Subcutaneous abdominal adipose tissue (tissue), 5 donors: ENCODE measurements at regions not wholly inside any gene's neighbourhood (a gene's known extent, or its start where the extent isn't known, plus 50 kb on each side); places are given as distances from the start of the nearest gene placed in this dataset.

ENCODE experiments used
- H3K27ac ChIP-seq: one replicate; pipeline ENCODE4 v1.7.0; 2013; ENCODE audit warnings: low read depth, mild to moderate bottlenecking, inconsistent platforms, low read length, moderate library complexity
- H3K27me3 ChIP-seq, 5 donors: one replicate each; pipeline ENCODE4 v1.7.0; 2013; ENCODE audit warnings: low read length in 5 of 5, inconsistent platforms in 1 of 5; ENCODE audit not compliant: control insufficient read depth in 5 of 5, insufficient read depth in 4 of 5
- H3K36me3 ChIP-seq, 5 donors: one replicate each; pipeline ENCODE4 v1.7.0; 2013; ENCODE audit warnings: low read length in 5 of 5; ENCODE audit not compliant: control insufficient read depth in 5 of 5, insufficient read depth in 5 of 5
- H3K4me1 ChIP-seq, 5 donors: one replicate each; pipeline ENCODE4 v1.7.0; 2013; ENCODE audit warnings: low read length in 5 of 5, mild to moderate bottlenecking in 3 of 5, moderate library complexity in 1 of 5; ENCODE audit not compliant: control insufficient read depth in 5 of 5, insufficient read depth in 5 of 5
- H3K4me3 ChIP-seq, 5 donors: one replicate each; pipeline ENCODE4 v1.7.0; 2013; ENCODE audit warnings: low read length in 5 of 5, low read depth in 1 of 5
- H3K9ac ChIP-seq, 5 donors: one replicate each; pipeline ENCODE4 v1.7.0; 2013; ENCODE audit warnings: low read length in 5 of 5, mild to moderate bottlenecking in 4 of 5, moderate library complexity in 3 of 5
- H3K9me3 ChIP-seq, 5 donors: one replicate each; pipeline ENCODE4 v1.7.0; 2013; ENCODE audit warnings: low read length in 5 of 5; ENCODE audit not compliant: control insufficient read depth in 5 of 5
- donor health status: healthy.
- donor health status: healthy.
- donor health status: healthy.
- donor health status: healthy.
- donor health status: healthy.

- Histone ChIP-seq H3K27me3 (peaks cover 0 to 2% (median 0%) of the 10 kb centered on the region in 5 donors), H3K4me1 (no peaks in the 10 kb centered on the region), H3K27ac (no peak overlapping the region), H3K36me3 (no peaks in the 10 kb centered on the region), H3K9ac (no peak overlapping the region), H3K9me3 (no peaks in the 10 kb centered on the region), H3K4me3 (no peak overlapping the region)
Measured at GRCh38 chr10:117677890-117678500, 135.4 kb downstream of the EMX2 start.

GRCh38 chr10:117680601-117681000 is 138.1 kb downstream of the EMX2 start:
- H3K9ac ChIP-seq, result no peak overlapping the region
- H3K9me3 ChIP-seq, result no peaks in the 10 kb centered on the region
- H3K27me3 ChIP-seq, result peaks cover 0 to 2% (median 0%) of the 10 kb centered on the region in 5 donors
- H3K4me3 ChIP-seq, result no peak overlapping the region
- no peak overlapping the region for H3K27ac ChIP-seq
- H3K4me1 ChIP-seq, result peaks cover 5 to 16% (median 14%) of the 10 kb centered on the region in 5 donors
- no peaks in the 10 kb centered on the region for H3K36me3 ChIP-seq

- Histone ChIP-seq H3K27me3 (peaks cover 0 to 3% (median 0%) of the 10 kb centered on the region in 5 donors), H3K9me3 (no peaks in the 10 kb centered on the region), H3K9ac (no peak overlapping the region), H3K36me3 (no peaks in the 10 kb centered on the region), H3K4me3 (no peak overlapping the region), H3K27ac (no peak overlapping the region), H3K4me1 (peaks cover 5 to 16% (median 14%) of the 10 kb centered on the region in 5 donors)
Measured at GRCh38 chr10:117681104-117681503, 138.6 kb downstream of the EMX2 start.

GRCh38 chr10:117684046-117684610 is 141.6 kb downstream of the EMX2 start:
- peak overlapping the region in 1 of 5 donors; percentile 32 for H3K4me3 ChIP-seq
- H3K9me3 ChIP-seq, result no peaks in the 10 kb centered on the region
- no peaks in the 10 kb centered on the region for H3K36me3 ChIP-seq
- no peak overlapping the region for H3K27ac ChIP-seq
- H3K4me1 ChIP-seq, result peaks cover 5 to 16% (median 14%) of the 10 kb centered on the region in 5 donors
- peaks cover 0 to 3% (median 0%) of the 10 kb centered on the region in 5 donors for H3K27me3 ChIP-seq
- no peak overlapping the region for H3K9ac ChIP-seq

GRCh38 chr10:117684672-117685211 is 142.2 kb downstream of the EMX2 start:
- H3K9ac ChIP-seq, result no peak overlapping the region
- no peak overlapping the region for H3K27ac ChIP-seq
- H3K4me1 ChIP-seq, result peaks cover 5 to 16% (median 14%) of the 10 kb centered on the region in 5 donors
- peaks cover 0 to 3% (median 0%) of the 10 kb centered on the region in 5 donors for H3K27me3 ChIP-seq
- peak overlapping the region in 2 of 5 donors; percentile 24 to 32 for H3K4me3 ChIP-seq
- no peaks in the 10 kb centered on the region for H3K9me3 ChIP-seq
- H3K36me3 ChIP-seq, result no peaks in the 10 kb centered on the region

- H3K9me3 ChIP-seq, result no peaks in the 10 kb centered on the region
- H3K27ac ChIP-seq, result no peak overlapping the region
- H3K36me3 ChIP-seq, result no peaks in the 10 kb centered on the region
- H3K9ac ChIP-seq, result peak overlapping the region in 1 of 5 donors; percentile 16
- peaks cover 5 to 16% (median 14%) of the 10 kb centered on the region in 5 donors for H3K4me1 ChIP-seq
- H3K4me3 ChIP-seq, result peak overlapping the region in 1 of 5 donors; percentile 32
- H3K27me3 ChIP-seq, result peaks cover 0 to 3% (median 0%) of the 10 kb centered on the region in 5 donors
Measured at GRCh38 chr10:117685431-117685830, 142.9 kb downstream of the EMX2 start.

- H3K9ac ChIP-seq, result no peak overlapping the region
- no peaks in the 10 kb centered on the region for H3K36me3 ChIP-seq
- H3K27me3 ChIP-seq, result peaks cover 0 to 3% (median 0%) of the 10 kb centered on the region in 5 donors
- no peak overlapping the region for H3K27ac ChIP-seq
- no peaks in the 10 kb centered on the region for H3K9me3 ChIP-seq
- no peak overlapping the region for H3K4me3 ChIP-seq
- peaks cover 5 to 16% (median 14%) of the 10 kb centered on the region in 5 donors for H3K4me1 ChIP-seq
Measured at GRCh38 chr10:117686606-117687005, 144.1 kb downstream of the EMX2 start.

- Histone ChIP-seq H3K27ac (no peak overlapping the region), H3K36me3 (no peaks in the 10 kb centered on the region), H3K4me1 (peaks cover 5 to 16% (median 14%) of the 10 kb centered on the region in 5 donors), H3K4me3 (no peak overlapping the region), H3K9ac (no peak overlapping the region), H3K27me3 (peaks cover 0 to 3% (median 0%) of the 10 kb centered on the region in 5 donors), H3K9me3 (no peaks in the 10 kb centered on the region)
Measured at GRCh38 chr10:117688358-117688757, 145.8 kb downstream of the EMX2 start.

- no peak overlapping the region for H3K9ac ChIP-seq
- peaks cover 0 to 3% (median 0%) of the 10 kb centered on the region in 5 donors for H3K27me3 ChIP-seq
- H3K4me3 ChIP-seq, result no peak overlapping the region
- peaks cover 2 to 10% (median 9%) of the 10 kb centered on the region in 5 donors for H3K4me1 ChIP-seq
- H3K27ac ChIP-seq, result no peak overlapping the region
- H3K36me3 ChIP-seq, result no peaks in the 10 kb centered on the region
- no peaks in the 10 kb centered on the region for H3K9me3 ChIP-seq
Measured at GRCh38 chr10:117689566-117689965, 147.0 kb downstream of the EMX2 start.

GRCh38 chr10:117690359-117690758 is 147.8 kb downstream of the EMX2 start:
- Histone ChIP-seq H3K36me3 (no peaks in the 10 kb centered on the region), H3K9me3 (no peaks in the 10 kb centered on the region), H3K4me3 (no peak overlapping the region), H3K27ac (no peak overlapping the region), H3K9ac (no peak overlapping the region), H3K27me3 (peaks cover 0 to 3% (median 0%) of the 10 kb centered on the region in 5 donors), H3K4me1 (peaks cover 0 to 2% (median 1%) of the 10 kb centered on the region in 5 donors)
